OCI-LY1 (cell line): ENCODE measurements at regions not wholly inside any gene's neighbourhood (a gene's known extent, or its start where the extent isn't known, plus 50 kb on each side); places are given as distances from the start of the nearest gene placed in this dataset.

ENCODE experiments used
- EZH2 ChIP-seq: fragments of 200-600 bp; sonication (generic), shearing (Covaris generic); IDR thresholded peaks from 2 replicates; pipeline ENCODE4 v1.8.0; 2017; ENCODE audit warnings: borderline replicate concordance, mixed run types, mild to moderate bottlenecking, antibody characterized with exemption, low read length, moderate library complexity, mixed read lengths
- TF ChIP-seq, protein P1 (sequence below): fragments of 200-600 bp; sonication (generic), shearing (Covaris generic); IDR thresholded peaks from 2 replicates; pipeline ENCODE4 v1.5.1; 2017; ENCODE audit warnings: mild to moderate bottlenecking, antibody characterized with exemption, low read length, moderate library complexity, mixed read lengths

GRCh38 chr18:57864615-57865121 is 61.6 kb upstream of the ATP8B1 start:
- TF ChIP-seq, protein P1, sequence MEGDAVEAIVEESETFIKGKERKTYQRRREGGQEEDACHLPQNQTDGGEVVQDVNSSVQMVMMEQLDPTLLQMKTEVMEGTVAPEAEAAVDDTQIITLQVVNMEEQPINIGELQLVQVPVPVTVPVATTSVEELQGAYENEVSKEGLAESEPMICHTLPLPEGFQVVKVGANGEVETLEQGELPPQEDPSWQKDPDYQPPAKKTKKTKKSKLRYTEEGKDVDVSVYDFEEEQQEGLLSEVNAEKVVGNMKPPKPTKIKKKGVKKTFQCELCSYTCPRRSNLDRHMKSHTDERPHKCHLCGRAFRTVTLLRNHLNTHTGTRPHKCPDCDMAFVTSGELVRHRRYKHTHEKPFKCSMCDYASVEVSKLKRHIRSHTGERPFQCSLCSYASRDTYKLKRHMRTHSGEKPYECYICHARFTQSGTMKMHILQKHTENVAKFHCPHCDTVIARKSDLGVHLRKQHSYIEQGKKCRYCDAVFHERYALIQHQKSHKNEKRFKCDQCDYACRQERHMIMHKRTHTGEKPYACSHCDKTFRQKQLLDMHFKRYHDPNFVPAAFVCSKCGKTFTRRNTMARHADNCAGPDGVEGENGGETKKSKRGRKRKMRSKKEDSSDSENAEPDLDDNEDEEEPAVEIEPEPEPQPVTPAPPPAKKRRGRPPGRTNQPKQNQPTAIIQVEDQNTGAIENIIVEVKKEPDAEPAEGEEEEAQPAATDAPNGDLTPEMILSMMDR: no peak
- no peak for TF ChIP-seq EZH2
